HG03565 (cell line): ENCODE measurements at regions not wholly inside any gene's neighbourhood (a gene's known extent, or its start where the extent isn't known, plus 50 kb on each side); places are given as distances from the start of the nearest gene placed in this dataset.
"Not testable (repeated sequence)": the region's sequence is repeated elsewhere in the genome, so short reads cannot be mapped to it uniquely, and the experiment has no call there.

Experiments
- ATAC-seq: cut with Tn5 transposase; IDR thresholded peaks from one replicate; pipeline ENCODE4 v1.9.1; 2021; ENCODE audit warnings: mild to moderate bottlenecking, moderate library complexity; ENCODE audit not compliant: unreplicated experiment

DNA sequence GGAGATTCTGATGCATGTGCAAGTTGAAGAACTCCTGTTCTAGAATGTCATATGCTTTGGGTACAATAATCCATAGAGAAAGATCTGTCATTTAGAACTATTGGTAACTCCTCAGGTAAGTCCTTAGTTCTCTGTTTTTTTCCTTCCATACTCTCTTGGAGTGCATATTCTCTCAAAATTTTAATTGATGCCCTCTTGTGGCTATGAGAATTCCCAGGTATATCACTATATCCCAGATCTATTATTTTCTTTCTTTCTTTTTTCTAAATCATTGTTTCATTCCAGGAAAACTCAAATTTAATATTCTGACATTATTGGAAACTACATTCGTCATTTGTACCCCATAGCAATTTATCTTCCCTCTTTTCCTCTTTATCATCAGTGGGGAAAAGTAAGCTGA is 485.4 kb downstream of the KLF5 start:
- no peak for ATAC-seq

DNA sequence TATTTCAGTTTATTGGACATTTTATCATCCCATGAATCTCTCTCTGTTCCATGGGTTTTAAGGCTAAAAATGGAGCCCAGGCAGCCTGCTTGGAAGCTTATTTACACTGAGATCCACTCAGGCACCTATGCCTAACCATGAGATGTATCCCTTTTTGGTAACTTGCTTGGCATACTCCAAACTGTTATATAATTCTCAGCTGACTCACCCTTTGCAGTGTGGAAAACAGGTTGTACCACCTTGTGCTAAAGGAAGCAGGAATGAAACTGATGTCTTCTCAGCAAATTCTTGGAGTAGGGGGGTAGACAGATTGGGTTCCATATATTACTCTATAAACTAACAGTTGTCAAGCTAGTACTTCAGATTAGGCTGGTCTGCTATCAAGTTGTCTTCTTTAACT is 483.6 kb downstream of the KLF5 start:
- no peak for ATAC-seq

DNA sequence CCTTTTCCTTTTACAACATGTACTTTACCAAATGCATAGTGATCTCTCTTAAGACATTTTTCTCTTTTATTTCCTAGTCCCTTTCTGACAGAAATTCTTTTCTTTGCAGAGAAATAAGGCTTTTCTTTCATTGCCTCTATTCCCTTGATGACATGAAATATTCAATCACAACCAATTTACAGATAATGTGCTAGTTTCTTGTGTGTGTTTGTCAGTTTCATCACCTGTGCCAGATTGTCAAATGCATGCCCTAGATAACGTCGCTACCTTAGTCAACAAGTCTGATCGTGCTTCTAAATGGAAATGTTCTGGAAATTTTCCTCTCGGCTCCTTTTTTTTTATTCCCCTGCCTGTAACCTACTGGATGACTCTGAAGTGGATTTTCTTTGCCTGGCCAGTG is 478.1 kb downstream of the KLF5 start:
- no peak for ATAC-seq

DNA sequence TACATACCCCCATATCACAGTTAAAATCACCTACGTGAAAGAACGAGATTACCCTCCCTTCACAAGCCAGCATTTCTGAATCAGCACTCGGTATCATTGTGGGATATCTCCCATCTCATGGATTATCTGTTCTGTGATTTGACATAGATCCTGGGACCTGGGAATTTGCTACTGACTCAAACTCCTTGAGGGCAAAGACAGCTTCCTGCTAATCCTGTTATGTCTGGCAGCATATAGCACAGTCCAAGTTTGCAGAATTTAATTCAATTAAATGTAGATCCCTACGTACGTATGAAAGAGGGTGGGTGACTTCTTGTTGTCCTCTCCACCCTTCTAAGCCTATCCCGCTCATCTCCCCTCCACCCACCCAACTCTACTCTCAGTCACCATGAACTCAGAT is 476.5 kb downstream of the KLF5 start:
- ATAC-seq: no peak

DNA sequence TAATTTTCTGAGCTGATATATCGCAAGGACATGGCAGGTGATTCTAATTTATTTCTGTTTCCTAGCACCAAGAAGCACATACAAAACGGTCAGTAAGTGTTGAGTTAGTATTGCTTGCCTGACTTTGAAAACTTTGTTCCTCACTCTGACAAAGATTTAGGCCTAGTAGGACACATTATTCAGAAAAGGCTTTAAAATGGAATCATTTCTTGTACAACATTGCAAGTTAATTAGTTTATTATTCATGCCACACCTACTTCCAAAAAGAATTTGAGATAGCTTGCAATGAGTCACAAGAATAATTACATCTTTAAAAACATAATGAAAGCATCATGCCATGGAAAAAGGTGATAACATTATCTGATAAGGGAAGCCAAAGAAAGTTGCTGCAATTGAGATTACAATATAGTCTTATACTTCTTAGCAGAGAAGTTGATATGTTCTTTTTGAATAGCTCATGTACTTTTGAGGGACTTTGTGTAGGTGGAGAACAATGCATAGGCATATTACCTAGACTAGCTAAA is 474.2 kb downstream of the KLF5 start:
- ATAC-seq: no peak

DNA sequence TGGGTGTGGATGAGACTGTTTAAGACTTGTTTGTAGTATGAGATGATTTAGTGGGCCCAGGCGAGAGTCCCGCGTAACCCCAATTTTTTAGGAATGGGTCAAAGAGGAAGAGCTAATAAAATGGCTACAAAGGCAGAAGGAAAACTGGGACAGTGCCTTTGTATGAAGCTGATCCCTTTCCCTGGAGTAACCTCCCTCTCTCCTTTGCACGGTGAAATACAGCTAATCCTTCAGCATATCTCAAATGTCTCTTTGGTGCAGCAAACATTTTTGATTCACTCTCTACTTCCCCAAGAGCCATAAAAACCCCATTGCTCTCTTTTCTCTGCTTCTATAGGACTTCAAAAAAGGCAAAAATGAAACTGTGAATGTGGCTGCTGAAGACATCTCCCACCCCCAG is 473.8 kb downstream of the KLF5 start:
- ATAC-seq: no peak

DNA sequence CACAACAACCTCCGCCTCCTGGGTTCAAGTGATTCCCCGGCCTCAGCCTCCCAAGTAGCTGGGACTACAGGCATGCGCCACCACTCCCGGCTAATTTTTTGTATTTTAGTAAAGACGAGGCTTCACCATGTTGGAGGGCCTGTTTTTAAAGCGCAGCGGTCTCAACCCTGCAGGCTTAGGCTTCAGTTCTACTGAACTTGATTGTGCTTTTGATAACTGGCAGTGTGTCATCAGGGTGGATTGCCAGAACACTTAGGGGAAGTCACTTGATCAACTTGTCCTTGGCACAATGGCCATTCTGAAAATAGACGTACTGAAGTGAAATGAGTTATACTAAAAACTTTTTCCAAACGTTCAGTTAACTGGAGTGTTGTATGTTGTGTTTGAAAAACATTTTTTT is 472.2 kb downstream of the KLF5 start:
- ATAC-seq: no peak

DNA sequence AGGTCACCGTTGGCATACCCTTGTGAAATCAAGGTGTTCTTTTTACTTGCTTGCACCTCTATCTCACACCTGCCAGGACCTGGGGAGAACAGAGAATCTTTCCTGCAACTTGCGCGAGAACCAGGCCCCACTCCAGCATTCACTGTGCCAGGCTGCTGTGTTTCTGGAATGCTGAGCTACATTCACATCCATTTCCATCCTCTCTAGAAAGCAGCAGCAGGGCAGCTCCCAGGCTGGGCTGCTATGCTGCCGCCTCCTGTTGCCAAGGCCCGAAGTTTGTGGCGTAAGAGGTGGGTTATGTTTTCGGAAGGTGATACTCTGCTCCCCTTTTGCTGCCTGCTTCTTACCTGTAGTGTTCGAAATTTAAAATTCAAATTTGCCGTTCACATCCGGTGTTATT is 464.1 kb downstream of the KLF5 start:
- no peak for ATAC-seq

DNA sequence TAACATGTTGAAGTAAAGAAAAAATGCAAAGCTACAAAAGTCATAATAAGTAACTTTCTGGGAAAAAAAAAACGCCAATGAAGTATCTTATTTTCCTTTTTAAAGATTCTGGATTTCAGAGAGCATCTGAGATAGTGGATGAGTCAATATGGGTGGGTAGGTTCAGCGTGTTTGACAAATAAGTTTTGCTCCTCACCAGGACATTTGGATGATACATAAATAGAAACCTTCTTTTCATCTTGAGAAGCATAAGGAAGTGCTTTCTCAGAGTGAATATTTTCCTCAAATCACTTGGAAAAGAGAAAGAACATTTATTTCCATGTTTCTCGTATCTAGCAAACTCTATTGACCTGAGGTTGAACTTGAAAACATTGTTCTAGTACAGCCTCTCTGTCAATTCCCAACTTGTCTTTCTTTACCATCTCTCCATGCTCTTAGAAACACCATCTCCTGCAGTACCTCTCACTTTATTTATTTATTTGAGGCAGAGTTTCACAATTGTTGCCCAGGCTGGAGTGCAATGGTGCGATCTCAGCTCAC is 463.2 kb downstream of the KLF5 start:
- no peak for ATAC-seq

DNA sequence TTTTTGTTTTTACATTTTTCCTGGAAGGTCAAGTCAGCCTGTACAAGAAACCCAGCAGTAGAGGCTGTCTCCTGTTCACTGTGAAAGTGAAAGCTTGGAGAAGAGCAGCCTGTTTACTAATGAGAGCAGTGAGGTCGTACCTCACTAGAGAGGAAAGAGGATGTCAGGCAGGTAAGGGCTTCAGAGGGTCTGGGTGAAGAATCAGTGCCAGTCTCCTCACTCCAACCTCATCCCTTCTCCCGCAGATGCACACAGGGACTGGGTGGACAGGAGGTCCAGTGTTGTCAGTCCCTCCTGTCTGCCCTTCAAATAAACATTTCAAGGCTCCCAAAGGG is 462.5 kb downstream of the KLF5 start:
- ATAC-seq: no peak

DNA sequence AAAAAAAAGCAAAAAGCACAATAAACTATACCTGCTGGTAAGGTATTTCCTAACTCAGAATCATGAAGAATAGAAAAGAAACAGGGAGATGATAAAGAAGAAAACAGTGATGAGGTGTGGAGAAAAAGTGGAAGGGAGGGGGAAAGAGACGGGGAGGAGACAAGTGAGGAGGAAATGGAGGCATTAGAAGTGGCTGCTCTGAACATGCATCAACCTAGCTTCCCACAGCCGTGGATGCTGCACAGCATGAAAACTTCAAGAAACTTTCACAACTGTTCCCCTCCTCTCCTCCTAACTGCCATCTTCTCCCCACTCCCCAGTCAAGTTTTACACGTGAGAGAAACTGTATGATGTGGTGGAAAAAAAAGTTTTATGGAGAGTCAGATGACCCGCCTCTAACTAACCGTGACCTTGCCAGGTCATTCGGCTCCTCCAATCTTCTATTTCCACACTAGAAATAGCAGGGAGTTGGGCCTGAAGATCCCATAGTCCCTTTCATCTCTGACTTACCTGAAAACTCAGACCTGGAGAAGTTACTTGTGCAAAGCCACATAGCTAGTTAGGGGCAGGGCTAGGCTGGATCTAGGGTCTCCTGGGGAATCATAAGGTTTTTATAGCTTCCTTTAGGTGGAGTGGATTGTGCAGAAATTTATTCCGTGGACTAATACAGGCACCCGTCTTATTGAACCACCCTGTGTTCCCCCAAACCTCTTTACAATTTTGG is 461.9 kb downstream of the KLF5 start:
- ATAC-seq: no peak

DNA sequence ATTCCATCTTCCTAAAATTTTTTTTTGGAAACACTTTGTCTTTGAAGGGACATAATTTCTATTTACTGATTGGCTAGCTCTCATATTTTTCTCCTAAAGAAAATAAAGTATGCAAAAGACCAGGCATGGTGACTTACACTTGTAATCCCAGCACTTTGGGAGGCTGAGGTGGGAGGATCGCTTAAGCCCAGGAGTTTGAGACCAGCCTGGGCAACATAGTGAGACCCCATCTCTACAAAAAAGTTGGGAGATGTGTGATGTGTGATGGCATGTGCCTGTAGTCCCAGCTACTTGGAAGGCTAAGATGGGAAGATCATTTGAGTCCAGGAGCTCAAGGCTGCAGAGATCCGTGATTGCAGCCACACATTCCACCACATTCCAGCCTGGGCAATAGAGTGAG is 461.3 kb downstream of the KLF5 start:
- ATAC-seq: not testable (repeated sequence)

DNA sequence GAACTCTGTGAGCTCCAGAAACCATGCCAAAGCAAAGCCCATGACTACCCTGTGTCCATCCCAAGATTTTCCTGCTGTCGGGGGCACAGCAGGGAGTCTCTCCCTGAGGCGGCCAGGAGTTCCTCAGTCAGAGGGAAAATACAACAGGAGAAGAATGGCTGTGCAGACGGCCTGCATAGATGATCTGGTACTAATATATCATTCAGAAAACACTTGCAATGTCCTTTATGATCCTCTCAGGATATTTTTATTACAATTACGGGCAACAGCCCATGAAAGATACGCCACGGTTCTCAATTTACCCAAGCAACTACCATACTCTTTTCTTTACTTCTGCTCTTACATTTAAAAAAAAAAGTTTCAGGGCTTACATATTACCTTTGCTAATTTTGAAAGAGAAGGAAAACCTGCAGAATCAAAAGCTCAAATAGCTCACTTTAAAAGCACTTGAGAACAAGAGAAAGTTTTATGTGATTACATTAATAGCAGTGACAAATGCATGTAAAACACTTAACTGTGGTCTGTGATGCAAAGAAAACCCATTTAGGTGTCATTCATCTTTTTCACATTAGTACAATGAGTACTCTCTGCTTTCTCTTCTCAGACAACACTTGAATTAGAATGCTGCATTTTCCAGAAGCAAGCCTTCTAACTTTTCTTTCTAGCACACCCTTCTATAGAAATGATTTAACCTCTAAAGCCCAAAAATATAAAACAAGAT is 460.8 kb downstream of the KLF5 start:
- no peak for ATAC-seq

DNA sequence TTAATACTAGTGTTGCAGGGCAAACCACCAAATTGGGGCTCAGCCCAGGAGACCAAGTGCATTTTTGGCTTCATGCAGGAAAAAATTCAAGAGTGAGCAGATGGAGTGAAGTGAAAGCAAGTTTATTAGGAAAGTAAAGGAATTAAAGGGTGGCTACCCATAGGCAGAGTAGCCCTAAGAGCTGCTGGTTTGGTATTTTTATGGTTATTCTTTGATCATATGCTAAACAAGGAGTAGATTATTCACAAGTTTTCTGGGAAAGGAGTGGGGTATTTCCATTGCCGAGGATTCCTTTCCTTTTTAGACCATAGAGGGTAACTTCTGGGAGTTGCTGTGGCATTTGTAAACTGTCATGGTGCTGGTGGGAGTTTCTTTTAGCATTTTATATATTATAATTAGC is 459.0 kb downstream of the KLF5 start:
- no peak for ATAC-seq

DNA sequence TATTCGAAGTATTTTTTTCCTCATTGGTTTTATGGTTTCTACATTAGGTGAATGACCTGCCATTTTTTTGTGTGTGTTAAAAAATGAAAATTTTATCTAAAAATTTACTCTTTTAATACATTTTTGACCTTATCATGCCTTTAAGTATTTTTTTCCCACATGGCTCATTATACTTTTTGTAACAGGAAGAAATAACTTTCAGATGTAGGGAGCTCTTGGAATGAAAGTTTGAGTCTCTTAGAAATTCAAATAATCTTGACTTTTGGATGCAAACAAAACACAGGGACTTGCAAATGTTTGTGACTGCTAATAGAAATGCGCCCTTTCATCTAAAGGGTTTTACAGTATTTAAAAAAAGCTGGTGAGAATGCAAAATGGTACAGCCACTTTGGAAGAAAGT is 457.9 kb downstream of the KLF5 start:
- ATAC-seq: no peak

DNA sequence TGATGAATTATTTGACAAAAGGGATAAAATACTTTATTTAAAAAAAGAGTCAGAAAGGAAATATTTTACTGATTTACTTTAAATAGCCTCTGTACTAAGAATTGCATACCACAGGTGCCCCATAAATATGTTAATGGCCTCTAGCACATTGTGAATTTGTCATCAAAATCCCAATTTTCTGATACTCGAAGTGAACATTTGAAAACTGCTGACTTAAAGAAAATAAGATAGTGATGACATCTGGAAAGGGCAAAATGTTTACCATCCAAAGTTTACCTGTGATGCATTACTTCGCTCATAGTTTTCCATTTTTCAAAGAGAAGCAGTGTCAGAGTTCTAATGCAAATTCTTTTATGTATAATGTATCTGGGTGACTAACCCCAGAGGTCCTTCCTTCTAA is 455.4 kb downstream of the KLF5 start:
- ATAC-seq: no peak

DNA sequence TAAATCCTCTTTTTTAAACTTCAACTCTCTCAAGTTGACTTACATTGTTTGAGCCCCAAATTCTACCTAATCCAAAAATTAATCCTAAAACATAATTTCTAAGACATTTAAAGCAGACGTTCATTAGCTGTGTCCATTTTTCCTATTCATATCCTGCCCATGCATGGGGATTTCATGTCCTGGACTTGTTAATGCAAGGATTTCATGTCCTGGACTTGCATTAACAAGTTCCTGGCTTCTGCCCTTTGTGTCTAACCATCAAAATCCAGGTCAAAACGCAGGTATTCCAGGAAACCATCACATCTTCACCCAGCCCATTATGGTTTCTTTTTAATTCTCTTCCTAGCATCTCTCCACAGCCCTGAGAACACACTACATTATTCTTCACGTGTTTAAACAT is 454.9 kb downstream of the KLF5 start:
- no peak for ATAC-seq

DNA sequence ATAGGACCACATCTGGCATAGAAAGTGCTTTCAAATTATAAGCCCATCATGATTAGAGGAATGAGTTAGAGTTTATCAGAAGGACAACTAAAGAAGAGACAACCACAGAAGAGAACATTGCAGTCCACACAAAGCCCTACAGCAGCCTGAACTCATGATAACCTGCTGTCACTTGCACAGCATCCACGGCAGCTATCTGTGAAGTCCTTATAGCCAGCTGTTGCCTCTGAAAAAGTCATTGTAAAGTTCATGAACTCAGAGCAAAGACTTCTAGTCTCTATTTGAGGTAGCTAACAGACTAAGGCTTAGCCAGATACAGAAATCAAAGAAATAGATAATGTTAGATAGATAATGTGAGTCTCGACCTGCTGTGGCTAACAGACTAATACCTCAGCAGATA is 450.0 kb downstream of the KLF5 start:
- no peak for ATAC-seq

DNA sequence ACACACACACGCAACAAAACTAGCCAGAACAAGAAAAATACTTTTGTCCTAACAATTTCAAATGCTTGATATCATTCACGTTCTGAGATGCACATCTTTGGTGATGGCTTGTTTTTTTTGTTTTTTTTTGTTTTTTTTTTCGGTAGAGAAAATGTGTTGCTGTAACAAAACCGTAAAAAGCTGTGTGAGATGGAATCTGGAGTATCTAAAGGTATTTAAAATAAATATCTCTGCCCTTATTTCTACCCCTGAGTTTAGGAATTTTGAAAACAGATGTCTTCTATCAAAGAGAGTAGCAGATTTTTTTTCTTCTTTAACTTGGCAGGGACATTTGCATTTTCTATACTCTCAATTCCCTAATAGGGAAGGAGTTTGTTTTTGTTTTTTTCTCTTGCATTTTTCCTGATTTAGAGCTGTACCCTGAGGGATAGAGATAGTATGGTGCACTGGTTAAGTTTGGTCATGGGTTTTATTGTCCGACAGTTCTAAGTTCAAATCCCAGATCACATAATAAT is 446.6 kb downstream of the KLF5 start:
- no peak for ATAC-seq

DNA sequence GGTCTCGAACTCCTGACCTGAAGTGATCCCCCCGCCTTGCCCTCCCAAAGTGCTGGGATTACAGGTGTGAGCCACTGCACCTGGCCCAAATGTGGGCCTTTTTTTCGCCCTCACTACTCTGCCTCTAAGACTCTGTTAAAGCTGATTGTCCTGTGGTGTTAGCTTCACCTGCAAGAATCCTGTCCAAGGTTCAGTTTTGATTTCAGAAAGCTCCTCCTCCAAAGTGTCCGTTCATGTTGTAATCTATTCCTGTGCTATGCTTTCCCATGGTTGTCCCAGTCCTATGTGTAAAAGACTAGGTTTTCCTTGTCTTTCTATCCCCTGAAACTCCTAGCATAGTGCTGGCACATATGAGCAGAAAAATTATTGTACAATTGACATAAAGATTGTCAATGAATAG is 440.9 kb downstream of the KLF5 start:
- ATAC-seq: no peak

DNA sequence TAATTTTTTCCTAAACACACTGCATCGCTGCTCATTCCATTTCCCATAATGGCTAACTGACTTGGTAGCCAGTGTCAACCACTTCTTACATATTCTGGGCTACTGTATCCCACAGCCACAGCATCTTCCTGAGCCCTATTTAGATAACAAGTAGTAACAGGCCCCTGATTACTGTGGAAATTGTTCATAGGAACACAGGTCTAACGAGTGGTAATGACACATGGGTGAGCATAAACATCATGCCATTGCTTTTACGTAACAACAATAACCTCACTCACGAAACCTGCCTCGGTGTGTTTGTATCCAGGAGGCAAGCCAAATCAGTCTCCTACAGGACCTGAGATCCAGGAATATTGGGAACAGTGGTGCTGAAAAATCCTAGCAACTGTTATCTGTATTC is 438.6 kb downstream of the KLF5 start:
- ATAC-seq: no peak

DNA sequence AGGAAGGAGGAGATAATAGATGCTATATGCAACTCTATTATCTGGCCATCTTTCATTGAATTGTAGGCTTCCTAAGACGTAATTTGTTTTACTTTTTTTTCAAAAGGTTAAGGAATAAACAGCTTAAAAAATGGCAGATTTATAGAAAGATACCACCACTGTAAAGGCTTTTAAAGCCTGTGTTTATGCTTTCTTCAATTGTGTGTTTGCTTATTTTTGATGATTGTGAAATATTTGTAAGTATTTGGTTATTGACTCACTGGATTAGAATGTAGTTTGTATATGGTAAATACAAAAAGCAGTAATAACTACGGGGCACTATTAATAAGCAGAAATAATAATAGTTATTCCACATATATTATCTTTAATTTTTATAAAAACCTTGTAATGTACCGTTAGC is 437.9 kb downstream of the KLF5 start:
- ATAC-seq: no peak
